Mesothelial cell of epicardium (in vitro differentiated cells): ENCODE measurements at regions not wholly inside any gene's neighbourhood (a gene's known extent, or its start where the extent isn't known, plus 50 kb on each side); places are given as distances from the start of the nearest gene placed in this dataset.
"Not testable (repeated sequence)": the region's sequence is repeated elsewhere in the genome, so short reads cannot be mapped to it uniquely, and the experiment has no call there.

Experiments used
- DNase-seq, 2 experiments: peaks; one replicate each; pipeline ENCODE4 v3.0.0; 2021; ENCODE audit warnings: low spot score in 2 of 2; ENCODE audit not compliant: unreplicated experiment in 2 of 2
- H3K27ac Mint-ChIP-seq: 2 replicates; pipeline ENCODE4 v1.8.0; 2021; ENCODE audit warnings: mixed read lengths
- H3K27me3 Mint-ChIP-seq: 2 replicates; pipeline ENCODE4 v1.8.0; 2021; ENCODE audit warnings: low read depth, mixed read lengths
- H3K36me3 Mint-ChIP-seq: 2 replicates; pipeline ENCODE4 v1.8.0; 2021; ENCODE audit warnings: mixed read lengths
- H3K4me1 Mint-ChIP-seq: 2 replicates; pipeline ENCODE4 v1.8.0; 2021; ENCODE audit warnings: mixed read lengths
- H3K4me3 Mint-ChIP-seq: 2 replicates; pipeline ENCODE4 v1.8.0; 2021; ENCODE audit warnings: mild to moderate bottlenecking, moderate library complexity, mixed read lengths
- H3K9me3 Mint-ChIP-seq: 2 replicates; pipeline ENCODE4 v1.8.0; 2021; ENCODE audit warnings: mixed read lengths
- CTCF ChIP-seq: fragments of 200-600 bp; sonication (generic); IDR thresholded peaks from one replicate; pipeline ENCODE4 v1.5.0; 2021; ENCODE audit warnings: antibody characterized with exemption; ENCODE audit not compliant: unreplicated experiment

- Mint-ChIP-seq H3K4me1 (no peaks in the 10 kb centered on the region), H3K4me3 (no peak overlapping the region), H3K27ac (no peak overlapping the region), H3K36me3 (no peaks in the 10 kb centered on the region), H3K9me3 (peaks cover 13% of the 10 kb centered on the region), H3K27me3 (no peaks in the 10 kb centered on the region)
- DNase-seq: no peak
- TF ChIP-seq CTCF: no peak
Observed at GRCh38 chr2:209181984-209182383, 241.9 kb upstream of the MAP2 start.

GRCh38 chr2:209186886-209187285, 237.0 kb upstream of the MAP2 start:
- not testable (repeated sequence) for H3K9me3 Mint-ChIP-seq, H3K27ac Mint-ChIP-seq, H3K4me1 Mint-ChIP-seq, DNase-seq, H3K36me3 Mint-ChIP-seq, H3K27me3 Mint-ChIP-seq, H3K4me3 Mint-ChIP-seq

- Mint-ChIP-seq H3K36me3 (no peaks in the 10 kb centered on the region), H3K27me3 (no peaks in the 10 kb centered on the region), H3K4me3 (no peak overlapping the region), H3K4me1 (no peaks in the 10 kb centered on the region), H3K27ac (no peak overlapping the region), H3K9me3 (no peaks in the 10 kb centered on the region)
- DNase-seq: no peak
- no peak for TF ChIP-seq CTCF
Observed at GRCh38 chr2:209189893-209190292, 234.0 kb upstream of the MAP2 start.

GRCh38 chr2:209191139-209191538, 232.7 kb upstream of the MAP2 start:
- H3K9me3 Mint-ChIP-seq: no peaks in the 10 kb centered on the region
- H3K4me1 Mint-ChIP-seq: no peaks in the 10 kb centered on the region
- H3K4me3 Mint-ChIP-seq: no peak overlapping the region
- no peak for DNase-seq
- no peaks in the 10 kb centered on the region for H3K27me3 Mint-ChIP-seq
- no peak overlapping the region for H3K27ac Mint-ChIP-seq
- H3K36me3 Mint-ChIP-seq: no peaks in the 10 kb centered on the region
- no peak for TF ChIP-seq CTCF

GRCh38 chr2:209194717-209195116, 229.1 kb upstream of the MAP2 start:
- Mint-ChIP-seq H3K27ac (no peak overlapping the region), H3K4me3 (no peak overlapping the region), H3K27me3 (no peaks in the 10 kb centered on the region), H3K4me1 (no peaks in the 10 kb centered on the region), H3K36me3 (no peaks in the 10 kb centered on the region), H3K9me3 (peaks cover 5% of the 10 kb centered on the region)
- DNase-seq: no peak
- no peak for TF ChIP-seq CTCF

- TF ChIP-seq CTCF: peak; percentile 58
- H3K27ac Mint-ChIP-seq: no peak overlapping the region
- H3K9me3 Mint-ChIP-seq: no peaks in the 10 kb centered on the region
- no peaks in the 10 kb centered on the region for H3K27me3 Mint-ChIP-seq
- no peaks in the 10 kb centered on the region for H3K4me1 Mint-ChIP-seq
- no peaks in the 10 kb centered on the region for H3K36me3 Mint-ChIP-seq
- no peak for DNase-seq
- no peak overlapping the region for H3K4me3 Mint-ChIP-seq
Observed at GRCh38 chr2:209208211-209208610, 215.6 kb upstream of the MAP2 start.
